Stimulated activated CD8-positive, alpha-beta memory T cell treated with anti-CD3 and anti-CD28 coated beads, Interleukin-15, amount 100 ng/mL, for 1 hour (primary cell): ENCODE measurements at regions not wholly inside any gene's neighbourhood (a gene's known extent, or its start where the extent isn't known, plus 50 kb on each side); places are given as distances from the start of the nearest gene placed in this dataset.

Experiments
- DNase-seq: peaks from one replicate; pipeline ENCODE4 v3.0.0-alpha.2; 2020; ENCODE audit warnings: low read depth

GRCh38 chr2:120587997-120588336, 147.7 kb upstream of the GLI2 start:
- no peak for DNase-seq

- no peak for DNase-seq
These were observed 145.7 kb upstream of the GLI2 start for GRCh38 chr2:120589771-120590608.

GRCh38 chr2:120590841-120591240, 144.8 kb upstream of the GLI2 start:
- DNase-seq: no peak

GRCh38 chr2:120591572-120591971, 144.1 kb upstream of the GLI2 start:
- no peak for DNase-seq

GRCh38 chr2:120592084-120592483, 143.6 kb upstream of the GLI2 start:
- no peak for DNase-seq

- DNase-seq: no peak
These were observed 141.6 kb upstream of the GLI2 start for GRCh38 chr2:120593921-120594686.

- DNase-seq: no peak
These were observed 140.6 kb upstream of the GLI2 start for GRCh38 chr2:120594856-120595685.

- DNase-seq: no peak
These were observed 139.9 kb upstream of the GLI2 start for GRCh38 chr2:120595739-120596138.

GRCh38 chr2:120596191-120596811, 139.4 kb upstream of the GLI2 start:
- DNase-seq: no peak

- no peak for DNase-seq
These were observed 138.6 kb upstream of the GLI2 start for GRCh38 chr2:120596990-120597594.

GRCh38 chr2:120597595-120598193, 138.0 kb upstream of the GLI2 start:
- no peak for DNase-seq

GRCh38 chr2:120598416-120598815, 137.3 kb upstream of the GLI2 start:
- no peak for DNase-seq

GRCh38 chr2:120599072-120599471, 136.6 kb upstream of the GLI2 start:
- no peak for DNase-seq

GRCh38 chr2:120599656-120600055, 136.0 kb upstream of the GLI2 start:
- DNase-seq: no peak

- no peak for DNase-seq
These were observed 135.3 kb upstream of the GLI2 start for GRCh38 chr2:120600335-120600734.

- DNase-seq: no peak
These were observed 134.9 kb upstream of the GLI2 start for GRCh38 chr2:120600786-120601185.

GRCh38 chr2:120601566-120601965, 134.1 kb upstream of the GLI2 start:
- no peak for DNase-seq

GRCh38 chr2:120602251-120602650, 133.4 kb upstream of the GLI2 start:
- DNase-seq: no peak

GRCh38 chr2:120604767-120605166, 130.9 kb upstream of the GLI2 start:
- no peak for DNase-seq

- DNase-seq: no peak
These were observed 130.3 kb upstream of the GLI2 start for GRCh38 chr2:120605231-120605935.

GRCh38 chr2:120606280-120606679, 129.4 kb upstream of the GLI2 start:
- no peak for DNase-seq
